Renal cortical epithelial cell (primary cell): ENCODE measurements at regions not wholly inside any gene's neighbourhood (a gene's known extent, or its start where the extent isn't known, plus 50 kb on each side); places are given as distances from the start of the nearest gene placed in this dataset.
"Not testable (repeated sequence)": the region's sequence is repeated elsewhere in the genome, so short reads cannot be mapped to it uniquely, and the experiment has no call there.

Experiments
- DNase-seq: peaks from one replicate; pipeline ENCODE4 v3.0.0-alpha.2; 2011; ENCODE audit warnings: low read depth

DNA sequence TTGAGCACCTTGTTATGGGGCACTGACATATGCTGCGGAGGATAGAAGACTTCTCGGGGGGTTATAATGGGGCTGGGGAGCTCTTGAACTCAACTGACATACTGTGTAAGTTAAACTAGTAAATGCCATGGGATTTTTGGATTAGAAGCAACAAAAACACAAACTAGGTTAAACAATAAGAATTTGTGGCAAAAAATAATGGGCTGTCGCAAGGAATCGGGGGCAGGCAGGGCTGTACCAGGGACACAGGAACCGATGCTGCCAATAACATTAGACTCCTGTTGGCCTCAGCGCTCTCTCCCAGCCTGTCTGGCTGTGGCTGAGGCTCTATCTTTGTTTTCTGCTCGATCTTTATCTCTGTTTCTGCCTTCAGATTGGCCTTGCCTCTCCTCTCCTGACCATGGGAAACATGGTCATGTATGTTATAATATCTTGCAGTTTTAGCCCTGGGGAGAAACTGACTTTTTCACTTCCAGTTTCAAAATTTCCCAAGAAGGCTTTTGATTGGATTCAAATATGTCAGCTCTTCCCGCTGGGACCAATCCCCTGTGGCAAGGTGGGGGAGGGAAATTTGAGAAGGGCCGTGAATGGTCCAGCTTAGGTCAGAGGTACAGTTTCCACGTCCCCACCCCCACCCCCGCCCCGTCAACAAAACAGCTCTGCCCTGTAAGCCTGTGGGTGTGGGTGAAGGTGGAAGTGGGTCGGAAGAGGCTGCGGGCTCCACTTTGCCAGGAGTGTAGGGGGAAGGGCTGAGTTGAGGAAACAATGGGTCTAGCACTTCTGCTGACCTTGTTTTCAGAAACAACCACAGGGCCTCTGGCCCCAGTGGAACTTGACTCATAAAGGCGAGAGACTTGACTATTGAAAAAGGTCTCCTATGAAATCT, 161.1 kb upstream of the TBL1XR1 start:
- peak; percentile 95 for DNase-seq

DNA sequence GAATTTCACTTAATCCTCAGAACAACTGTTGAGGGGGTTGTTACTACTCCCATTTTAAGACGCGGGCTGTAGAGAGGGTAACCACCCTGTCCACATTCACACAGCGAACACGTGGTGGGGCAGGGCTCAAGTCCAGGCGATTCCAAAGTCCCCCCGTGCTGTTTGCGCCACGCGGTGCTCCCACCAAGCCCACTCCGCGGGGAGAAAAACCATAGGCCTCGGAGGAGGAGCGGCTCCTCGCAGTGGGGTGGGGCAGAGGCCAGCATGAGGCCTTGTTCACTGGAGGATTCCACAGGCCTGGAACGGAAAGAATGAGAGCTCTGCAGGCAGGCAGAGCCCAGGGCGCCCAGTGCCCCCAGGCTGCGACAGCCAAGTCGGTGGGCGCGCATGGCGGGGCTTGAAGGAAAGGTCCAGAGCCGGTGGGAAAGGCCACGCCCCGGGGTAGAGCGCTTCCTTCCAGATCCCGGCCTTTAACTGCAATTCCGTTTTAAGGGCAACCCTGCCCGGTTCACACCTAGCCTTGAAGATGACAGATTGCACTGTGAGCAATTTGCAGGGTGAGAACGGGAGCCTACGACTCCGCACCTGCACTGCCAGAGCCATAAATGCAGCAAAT, 161.8 kb upstream of the TBL1XR1 start:
- peak; percentile 55 for DNase-seq

DNA sequence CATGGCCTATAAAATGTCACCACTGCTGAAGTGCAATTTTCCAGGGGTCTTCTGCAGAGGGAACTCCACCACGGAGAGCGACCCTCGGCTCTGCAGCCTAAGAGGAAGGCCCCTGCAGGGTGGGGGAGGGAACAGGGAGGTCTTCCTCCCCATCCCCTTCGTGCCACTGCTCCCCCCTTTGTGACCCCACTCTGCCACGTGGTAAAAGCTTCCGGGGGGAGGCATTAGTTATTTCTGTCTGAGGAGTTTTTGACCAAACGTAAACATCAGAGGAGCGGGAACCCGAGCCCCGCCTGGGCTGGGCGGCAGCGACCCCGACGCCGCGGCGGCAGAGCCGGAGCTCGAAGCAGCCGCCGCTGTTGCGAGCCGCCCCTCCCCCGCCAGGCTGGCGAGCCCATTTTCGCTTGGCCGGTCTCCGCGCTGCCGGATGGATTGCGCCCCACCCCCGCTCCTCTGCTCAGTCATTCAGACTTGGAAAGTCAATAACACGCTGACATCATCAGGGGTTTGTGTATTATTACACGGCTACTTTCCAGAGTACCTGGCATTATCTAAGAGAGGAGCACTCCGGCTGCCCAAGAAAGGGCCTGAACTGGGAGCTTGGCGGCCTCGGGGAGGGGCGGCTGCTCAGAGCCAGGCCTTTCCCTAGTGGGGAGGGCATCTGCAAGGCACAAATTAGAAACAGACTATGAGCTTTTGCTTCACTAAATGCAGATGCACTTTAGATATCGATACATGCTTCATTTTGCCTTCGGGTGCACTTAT, 162.5 kb upstream of the TBL1XR1 start:
- DNase-seq: peak; percentile 99

DNA sequence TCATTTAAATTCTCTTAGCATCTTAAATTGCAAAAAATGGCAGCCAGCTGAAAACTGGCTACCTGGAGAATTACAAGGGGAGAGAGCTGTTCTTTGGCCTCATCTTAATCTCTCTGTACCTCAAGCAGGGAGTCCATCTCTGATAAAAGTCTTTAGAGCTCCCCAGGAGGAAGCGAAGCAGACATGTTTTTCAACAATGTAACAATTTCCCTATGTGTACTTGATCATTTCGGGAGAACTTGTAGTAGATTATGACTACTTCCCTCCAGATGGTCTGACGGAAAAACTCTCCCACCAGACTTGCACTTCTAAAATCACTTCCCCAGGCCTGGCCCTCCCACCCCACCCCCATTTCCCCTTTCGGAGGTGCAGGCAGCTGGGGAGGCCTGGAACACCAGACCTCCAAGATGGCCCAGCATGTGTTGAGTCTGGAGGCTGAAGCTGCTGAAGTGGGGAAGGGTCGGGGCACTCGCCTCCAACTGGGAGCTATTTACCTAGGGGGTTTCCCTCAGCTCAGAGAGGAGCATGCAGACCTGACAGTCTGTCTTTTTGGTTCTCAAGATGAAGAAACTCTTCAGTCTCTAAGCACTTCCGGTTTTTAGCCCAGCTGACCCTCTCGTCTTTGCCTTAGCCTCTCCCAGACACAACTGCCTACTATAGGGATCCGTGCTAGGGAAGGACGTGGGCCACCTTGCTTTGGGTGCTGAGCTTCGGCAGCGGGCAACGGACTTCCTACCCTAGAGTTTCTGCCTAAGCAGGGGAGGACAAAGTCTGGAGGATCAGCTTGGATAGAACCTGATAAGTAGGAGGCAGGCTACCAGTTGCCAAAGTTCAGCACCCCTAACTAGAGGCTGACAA, 164.0 kb upstream of the TBL1XR1 start:
- no peak for DNase-seq

DNA sequence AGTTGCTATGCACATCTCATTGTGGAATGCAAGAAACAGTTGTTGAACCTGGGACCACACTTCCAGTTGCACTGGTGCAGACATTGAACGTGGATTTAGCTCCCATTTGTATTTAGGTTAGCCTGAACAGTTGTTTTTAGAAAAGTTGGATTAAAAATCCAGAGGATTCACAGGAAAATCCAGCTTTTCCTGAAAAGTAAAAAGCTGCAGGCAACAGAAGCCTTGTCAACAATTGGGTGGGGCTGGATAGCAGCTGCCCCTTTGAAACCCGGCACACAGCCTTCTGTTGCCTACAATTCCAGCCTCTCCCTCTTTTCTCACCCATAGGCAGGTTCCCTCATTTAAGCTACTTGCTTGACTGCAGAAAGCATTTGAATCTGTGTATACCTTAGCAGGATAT, 165.3 kb upstream of the TBL1XR1 start:
- DNase-seq: no peak

DNA sequence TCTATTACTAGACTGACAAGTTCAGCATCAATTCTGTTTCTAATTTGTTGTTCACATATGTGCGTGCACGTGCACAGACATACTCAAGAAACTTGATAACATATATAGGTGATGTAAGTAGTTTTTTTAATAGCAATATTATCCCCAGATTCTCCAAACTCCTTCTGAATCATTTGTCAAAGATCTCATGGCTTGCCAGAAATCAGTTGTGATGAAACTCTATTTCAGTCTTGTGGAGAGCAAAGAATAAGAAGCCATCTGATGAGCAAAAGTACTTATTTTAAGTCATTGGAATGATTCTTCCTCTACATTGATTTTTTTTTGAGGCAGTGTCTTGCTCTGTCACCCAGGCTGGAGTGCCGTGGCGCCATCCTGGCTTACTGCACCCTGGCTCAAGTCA, 167.0 kb upstream of the TBL1XR1 start:
- no peak for DNase-seq

DNA sequence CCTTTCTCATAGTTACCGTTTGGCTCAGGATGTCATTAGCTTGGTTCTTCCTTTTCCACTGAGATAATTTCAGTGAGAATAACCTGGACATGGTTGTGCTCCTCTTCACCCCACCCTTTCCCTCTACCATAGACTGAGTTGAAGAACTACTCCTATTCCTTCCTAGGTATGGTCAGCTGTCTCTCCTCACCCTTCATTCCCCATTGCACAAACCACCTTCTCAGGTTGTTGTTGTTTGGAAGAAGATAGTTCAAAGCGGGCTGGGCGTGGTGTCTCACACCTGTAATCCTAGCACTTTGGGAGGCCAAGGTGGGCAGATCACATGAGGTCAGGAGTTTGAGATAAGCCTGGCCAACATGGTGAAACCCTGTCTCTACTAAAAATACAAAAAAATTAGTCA, 168.0 kb upstream of the TBL1XR1 start:
- not testable (repeated sequence) for DNase-seq

DNA sequence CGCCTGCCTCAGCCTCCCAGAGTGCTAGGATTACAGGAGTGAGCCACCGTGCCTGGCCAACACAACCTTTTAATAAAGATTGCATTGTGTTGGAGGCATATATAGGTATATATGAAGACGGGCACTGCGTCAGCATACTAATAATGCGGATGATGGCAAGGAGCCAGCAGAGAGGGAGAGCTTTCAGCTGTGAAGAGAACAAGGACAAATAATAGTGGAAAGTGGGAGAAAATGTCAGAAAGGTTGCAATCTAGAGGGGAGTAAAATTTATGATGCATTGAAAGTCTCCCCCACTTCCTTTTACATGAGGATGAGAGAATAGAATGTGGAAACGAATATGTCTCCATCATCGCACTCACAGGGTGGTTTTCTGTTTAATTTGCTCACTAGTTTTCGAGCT, 170.5 kb upstream of the TBL1XR1 start:
- DNase-seq: no peak

DNA sequence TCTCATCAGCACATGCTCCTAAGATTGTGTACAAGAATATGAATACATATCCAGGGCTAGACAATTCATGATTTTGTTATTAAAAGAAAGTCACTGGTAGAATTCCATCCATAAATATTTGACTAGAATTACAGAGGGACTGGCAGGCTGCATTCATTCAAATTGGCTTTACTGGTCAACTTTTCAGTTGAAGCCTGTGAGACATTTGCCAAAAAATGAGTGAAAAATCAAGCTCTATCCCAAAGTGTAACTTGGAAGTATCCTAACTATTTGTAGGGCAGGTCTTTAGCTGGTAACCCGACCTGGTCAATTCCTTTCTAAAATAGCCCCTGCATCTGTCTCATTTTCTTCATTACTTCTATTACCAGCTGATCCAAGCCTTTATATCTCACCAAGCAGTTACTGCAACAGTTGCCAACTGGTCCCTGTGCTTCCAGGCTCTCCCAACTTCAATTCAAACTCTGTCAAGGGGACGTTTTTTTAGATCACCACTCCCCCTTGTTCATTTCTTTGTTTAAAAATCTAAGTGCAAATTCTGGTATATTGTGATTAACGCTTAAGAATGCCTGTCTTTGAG, 173.1 kb upstream of the TBL1XR1 start:
- DNase-seq: no peak

DNA sequence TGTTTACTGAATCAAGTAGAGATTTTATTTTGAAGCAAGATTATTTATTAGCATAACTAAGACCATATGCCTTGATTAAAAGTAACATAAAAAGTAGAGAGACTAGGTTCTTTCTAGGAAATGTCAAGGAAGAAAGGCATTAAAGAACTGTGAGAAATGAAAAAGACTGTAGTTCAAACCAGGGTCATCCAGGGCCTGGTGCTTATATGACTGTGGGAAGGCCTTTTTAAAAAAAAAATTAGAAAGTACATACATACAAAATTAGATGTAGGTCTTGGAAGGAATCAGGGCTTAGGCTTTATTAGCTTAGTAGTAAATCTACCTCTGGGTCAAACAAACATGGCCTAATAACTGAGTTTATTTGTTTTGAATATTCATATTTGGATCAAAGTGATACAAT, 173.9 kb upstream of the TBL1XR1 start:
- DNase-seq: no peak

DNA sequence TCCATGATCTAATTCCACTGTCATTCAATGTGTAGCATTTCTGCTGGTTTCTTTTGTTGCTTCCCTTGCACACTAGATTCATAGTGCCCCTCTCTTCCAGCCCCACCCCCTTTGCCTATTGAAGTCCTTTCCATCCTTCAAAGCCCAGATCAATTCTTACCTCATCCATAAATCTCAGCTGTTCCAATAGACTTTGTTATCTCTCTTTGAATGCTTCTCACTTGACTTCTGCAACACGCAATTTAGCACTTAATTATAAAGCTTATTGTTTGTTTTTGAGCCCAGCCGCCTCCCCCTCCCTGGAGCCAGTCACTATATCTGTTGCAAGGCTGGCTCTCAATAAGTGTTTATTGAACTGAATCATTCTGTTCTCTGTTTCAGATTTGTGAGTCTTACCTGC, 174.6 kb upstream of the TBL1XR1 start:
- DNase-seq: no peak

DNA sequence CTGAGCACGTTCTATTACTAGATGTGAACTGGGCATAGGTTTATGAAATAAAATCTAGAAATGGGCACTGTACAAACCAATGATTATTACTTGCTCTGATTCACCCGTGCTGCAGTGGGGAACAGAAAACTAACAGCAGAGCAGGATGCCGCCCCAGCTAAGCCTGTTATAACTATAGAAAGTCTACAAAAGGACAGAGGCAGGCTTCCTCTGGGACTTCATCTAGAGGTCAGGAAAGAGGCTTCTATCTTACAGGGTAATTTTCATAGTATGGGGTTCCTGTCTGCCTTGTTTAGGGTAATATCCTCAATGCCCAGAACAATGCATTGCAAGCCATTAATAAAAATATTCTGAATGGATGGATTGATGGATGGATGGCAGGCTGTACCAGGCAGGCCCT, 177.0 kb upstream of the TBL1XR1 start:
- no peak for DNase-seq

DNA sequence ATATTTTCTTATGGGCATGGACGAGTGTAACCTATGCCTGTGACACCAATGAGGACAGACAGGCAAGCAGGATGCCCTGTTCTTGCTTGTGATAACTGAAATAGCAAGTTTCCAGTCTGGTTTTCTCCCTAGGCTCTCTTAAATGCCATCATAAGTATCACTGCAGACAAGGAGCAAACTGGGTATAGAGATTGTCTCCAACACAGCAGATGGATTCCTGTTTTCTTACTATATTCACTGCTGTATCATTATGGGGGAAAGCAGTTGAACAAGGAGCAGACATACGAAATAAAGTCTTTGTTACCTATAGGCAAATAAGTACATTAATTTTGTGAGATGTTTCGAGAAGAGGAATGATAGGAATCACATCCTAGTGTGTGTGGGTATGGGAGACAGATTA, 178.0 kb upstream of the TBL1XR1 start:
- DNase-seq: no peak

DNA sequence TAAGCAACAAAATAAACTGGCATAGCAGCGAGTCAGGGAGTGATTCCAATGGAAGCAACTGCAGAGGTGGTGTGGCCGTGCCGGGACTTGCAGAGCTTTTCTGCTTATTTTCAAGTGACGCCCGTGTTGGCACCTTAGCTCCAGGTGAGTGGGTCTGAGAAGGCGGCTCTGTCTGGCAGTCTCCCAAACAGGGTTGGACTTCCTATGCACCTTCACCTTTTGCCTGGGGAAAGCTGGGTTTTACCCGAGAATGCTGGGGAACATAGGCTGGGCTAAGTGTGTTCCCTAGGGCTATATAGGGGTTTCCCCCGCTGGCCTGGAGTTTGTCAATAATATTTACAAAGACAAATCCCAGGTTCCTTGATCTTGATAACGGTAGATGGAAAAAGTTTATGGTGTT, 179.9 kb upstream of the TBL1XR1 start:
- peak; percentile 26 for DNase-seq

DNA sequence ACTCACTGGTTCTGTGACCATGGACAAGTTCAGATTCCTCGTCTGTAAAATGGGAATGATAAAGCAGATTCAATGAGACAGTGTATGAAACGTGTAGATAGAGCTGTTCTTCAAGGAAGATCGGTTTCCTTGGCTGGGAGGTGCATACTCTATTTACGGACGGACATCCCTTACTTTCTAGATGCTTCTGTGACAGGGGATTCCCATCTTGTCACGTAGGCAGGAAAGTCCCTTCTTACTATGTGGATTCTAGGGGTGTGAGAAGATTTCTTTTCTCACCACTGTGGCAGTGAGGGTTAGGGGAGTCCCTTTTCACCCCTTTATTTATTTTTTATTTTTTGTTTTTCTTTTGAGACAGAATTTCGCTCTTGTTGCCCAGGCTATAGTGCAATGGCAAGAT, 180.9 kb upstream of the TBL1XR1 start:
- DNase-seq: no peak

DNA sequence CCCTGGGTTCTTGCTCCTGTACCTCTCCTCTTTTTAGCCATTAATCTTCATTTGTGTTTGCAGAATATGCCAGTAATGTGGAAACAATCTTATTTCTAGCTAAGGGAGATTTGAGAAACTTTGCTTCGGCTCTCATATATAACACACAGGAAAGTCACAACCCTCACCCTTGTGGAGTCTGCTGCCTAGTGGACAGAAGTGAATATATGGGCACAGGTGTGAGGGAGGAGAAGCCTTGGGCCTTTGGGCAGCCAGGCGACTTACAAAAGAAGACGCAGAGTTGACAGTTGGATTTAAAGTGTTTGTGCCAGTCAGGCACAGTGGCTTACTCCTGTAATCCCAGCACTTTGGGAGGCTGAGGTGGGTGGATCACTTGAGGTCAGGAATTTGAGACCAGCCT, 181.8 kb upstream of the TBL1XR1 start:
- no peak for DNase-seq

DNA sequence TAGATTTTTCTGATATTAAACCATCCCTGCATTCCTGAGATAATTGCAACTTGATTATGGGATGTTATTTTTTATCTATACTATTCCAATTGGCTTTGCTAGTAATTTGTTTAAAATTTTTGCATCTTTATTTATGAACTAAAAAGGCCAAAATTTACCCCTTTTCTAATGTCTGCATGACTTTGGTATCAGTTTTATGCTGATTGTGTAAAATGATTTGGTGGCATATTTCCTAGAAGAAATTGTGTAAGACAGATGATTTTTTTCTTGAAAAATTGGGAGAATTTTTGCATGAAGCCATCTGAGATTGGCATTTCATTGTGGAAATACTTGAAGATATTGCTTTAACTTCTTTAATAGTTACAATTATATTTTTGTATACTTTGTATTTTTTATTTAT, 183.8 kb upstream of the TBL1XR1 start:
- no peak for DNase-seq

DNA sequence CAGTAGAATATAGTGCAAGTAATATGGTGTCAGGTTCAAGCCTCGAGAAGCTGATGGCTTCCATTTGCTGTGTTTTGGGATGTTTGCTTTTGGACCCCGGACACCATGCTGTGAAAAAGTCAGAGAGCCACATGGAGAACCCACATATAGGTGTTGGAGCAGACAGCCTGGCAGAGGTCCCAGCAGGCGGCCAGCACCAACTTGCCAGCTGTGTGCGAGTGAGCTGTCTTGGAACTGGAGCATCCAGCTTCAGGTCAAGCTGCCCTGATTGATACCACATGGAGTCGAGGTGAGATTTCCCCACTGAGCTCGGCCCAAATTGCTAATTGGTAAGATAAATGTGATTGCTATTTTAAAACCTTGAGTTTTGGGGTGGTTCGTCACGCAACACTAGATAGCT, 185.7 kb upstream of the TBL1XR1 start:
- no peak for DNase-seq

DNA sequence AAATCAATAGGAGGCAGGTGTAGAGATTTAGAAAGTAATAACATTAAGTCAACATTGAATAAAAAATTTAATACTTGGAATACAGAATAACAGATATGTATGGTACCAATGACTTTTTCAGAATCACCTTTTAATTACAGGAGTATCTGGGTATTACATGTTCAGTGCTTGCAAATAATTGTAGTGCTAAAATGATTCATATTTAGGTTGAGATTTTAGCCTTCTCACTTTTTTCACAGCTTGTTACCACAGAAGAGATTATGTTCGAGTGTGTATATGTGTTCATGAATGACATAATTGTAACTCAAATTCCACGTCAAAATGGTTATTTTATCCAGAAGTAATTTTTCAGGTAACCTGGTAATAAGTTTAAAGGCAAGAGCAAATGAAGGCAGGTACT, 187.9 kb upstream of the TBL1XR1 start:
- no peak for DNase-seq

DNA sequence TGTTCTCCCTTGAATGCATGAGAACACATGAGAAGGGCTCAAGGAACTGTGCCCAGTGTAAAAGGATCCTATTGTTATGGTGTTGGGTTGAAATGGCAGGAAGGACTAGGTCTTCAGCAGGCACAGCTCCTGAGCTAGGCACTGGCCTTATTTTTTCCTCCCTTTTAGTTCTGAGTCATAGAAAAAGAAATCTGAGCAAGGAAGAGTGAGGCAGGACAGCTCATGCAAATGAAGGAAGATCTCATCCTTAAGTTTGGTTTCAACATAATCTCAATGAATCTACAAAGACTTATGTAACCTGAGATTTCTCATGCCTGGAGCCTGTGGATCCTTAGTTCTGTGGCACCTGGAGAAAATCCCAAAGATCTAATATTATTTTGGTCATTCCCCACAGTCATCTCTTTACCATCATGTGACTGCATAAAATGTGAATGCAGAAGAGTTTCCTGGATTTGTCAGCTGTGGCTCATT, 188.6 kb upstream of the TBL1XR1 start:
- DNase-seq: peak; percentile 57

DNA sequence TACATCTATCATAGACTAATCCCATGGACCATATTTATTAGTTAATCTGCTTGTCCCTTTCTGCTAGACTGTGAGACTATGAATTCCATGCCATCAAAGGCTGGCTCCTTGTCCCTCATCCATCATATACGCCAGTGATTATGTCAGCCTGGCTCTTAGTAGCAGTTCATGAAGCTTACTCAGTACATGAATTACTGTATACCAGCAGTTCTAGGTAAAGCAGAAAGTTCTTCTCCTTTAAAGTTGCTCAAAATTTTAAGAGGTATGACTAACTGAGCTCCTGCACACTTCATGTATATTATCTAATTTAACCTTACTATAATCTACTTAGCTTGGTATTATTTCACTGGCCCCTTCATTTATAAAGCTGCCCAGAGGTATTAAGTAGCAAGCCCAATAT, 190.9 kb upstream of the TBL1XR1 start:
- no peak for DNase-seq
